Activated CD4-positive, CD25-positive, alpha-beta regulatory T cell (primary cell): ENCODE measurements at regions not wholly inside any gene's neighbourhood (a gene's known extent, or its start where the extent isn't known, plus 50 kb on each side); places are given as distances from the start of the nearest gene placed in this dataset.

Experiments used
- DNase-seq, 4 experiments: peaks; one replicate each; lab custom pipeline; 2025; lab: John Stamatoyannopoulos, UW

DNA sequence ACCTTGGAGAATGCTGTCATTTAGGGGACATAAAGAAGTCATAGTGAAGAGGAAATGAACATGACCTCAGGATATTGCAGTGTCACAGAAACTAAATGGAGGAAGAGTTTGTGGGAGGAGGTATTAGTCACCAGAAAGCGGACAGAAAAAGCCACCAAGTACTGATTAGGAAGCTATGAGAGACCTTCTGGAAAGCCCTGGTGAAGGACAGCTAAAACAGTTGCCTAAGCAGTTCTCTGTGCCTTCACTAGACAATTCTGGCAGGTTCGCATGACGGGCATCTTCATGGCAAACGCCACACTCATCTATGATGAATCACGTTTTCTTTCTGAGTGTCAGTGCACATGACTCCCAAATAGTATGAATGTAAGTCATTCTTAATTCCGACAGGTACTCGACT is 325.8 kb downstream of the C11orf87 start:
- DNase-seq = no peak

DNA sequence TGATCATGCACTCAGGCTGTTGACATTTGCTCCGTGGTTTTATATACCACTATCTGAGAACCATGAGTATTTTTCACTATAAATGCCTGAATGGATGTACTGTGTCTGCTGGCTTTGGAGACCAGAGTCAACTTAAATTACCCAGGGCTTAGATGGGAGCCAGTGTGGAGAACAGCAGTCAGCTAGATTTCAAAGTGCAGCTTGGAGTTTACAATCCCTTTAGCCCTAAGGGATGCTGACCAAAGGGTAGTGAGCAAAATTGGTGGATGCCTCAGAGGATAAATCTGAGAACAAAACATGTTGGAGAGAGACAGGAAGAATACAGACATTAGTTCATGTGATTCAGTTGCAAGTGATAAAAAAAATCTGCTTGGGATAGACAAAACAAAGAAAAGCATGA is 327.5 kb downstream of the C11orf87 start:
- no peak for DNase-seq

DNA sequence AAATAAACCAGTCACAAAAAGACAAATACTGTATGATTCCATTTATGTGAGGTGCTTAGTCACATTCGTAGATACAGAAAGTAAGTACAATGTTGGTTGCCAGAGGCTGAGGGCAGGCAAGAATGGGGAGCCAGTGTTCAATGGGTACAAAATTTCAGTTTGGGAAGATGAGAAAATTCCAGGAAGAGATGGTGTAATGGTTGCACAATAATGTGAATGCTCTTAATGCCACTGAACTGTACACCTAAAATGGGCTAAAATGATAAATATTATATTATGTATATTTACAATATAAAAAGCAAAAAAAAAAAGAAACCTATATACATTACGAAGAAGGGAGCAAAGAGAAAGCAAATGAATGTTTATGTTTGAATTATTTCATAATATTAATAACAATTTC is 329.0 kb downstream of the C11orf87 start:
- no peak for DNase-seq

DNA sequence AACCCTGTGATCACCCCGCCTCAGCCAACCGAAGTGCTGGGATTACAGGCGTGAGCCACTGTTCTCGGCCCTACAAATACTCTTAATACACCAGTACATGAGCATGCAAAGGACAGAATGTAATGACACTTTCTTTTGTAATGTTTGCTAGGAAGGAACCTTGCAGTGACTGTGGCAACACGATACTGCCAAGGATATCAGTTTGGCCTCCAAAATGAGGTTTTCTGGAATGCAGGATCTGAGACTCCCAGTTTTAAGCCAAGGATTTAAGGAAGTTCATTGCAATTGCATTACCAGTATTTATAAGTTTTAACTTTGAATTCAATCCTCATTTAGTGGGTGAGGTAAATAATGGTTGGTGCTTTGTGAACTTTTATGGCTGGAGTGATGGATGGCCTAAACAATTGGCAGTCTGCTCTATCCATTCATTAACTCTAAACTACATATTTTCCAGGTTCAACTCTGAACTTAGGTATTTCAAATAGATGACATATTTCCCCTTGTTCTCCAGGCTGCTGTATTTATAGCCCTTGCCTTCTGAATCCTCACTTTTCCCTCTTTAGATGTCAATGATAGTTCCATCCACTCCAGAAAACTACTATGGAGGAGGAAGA is 330.3 kb downstream of the C11orf87 start:
- DNase-seq = no peak

DNA sequence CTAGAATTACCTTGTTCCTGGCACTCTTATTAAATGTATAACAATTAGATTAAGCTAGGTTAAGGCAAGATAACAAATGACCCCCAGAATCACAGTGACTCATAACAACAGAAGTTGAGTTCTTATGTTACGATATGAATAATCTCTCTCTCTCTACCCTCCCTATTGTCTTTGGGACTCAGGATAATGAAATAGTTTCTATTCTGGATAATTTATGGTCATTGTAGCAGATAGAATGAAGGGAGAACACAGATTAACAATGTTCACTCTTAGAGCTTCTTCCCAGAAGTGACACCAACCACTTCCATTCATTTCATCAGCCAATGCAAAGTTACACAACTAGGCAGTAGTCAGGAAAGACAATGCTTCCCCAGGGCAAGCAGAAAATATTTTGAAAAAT is 334.5 kb downstream of the C11orf87 start:
- DNase-seq = no peak

DNA sequence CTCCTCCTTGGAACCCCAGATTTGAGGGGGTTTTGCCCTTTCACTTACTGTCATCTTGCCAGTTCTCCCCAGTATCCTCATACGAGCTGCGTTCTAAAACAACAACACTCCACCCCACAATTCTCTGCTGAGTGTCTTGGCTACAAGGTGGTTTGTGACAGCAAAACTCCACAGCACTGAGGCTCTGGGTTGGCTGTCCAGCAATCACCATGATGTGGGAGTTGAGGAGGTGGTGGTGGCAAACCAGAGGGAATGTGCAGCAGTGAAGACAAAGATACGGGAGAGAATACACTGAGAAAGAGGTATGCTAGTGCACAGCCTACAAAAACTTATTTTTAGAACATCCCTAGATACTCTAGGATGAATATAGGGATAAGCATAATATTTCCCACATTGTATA is 335.0 kb downstream of the C11orf87 start:
- DNase-seq = no peak

DNA sequence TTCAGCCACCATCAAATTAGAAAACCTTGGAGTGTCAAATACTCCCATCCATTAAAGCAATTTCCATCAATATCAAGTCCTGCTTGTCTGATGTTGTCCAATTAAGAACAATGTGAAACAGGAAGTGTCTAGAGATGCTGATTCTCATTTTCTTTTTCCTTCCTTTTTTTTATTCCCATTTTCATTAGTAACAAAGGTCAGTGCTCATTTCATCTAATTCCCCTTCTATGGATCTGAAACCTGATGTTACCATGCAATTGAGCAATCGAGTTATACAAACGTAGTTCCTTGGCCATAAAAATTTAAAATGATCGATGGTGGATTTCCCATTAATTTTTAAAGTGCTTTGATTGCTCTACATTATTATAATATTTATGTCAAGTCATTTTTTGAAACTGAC is 330.6 kb upstream of the ZC3H12C start:
- no peak for DNase-seq

DNA sequence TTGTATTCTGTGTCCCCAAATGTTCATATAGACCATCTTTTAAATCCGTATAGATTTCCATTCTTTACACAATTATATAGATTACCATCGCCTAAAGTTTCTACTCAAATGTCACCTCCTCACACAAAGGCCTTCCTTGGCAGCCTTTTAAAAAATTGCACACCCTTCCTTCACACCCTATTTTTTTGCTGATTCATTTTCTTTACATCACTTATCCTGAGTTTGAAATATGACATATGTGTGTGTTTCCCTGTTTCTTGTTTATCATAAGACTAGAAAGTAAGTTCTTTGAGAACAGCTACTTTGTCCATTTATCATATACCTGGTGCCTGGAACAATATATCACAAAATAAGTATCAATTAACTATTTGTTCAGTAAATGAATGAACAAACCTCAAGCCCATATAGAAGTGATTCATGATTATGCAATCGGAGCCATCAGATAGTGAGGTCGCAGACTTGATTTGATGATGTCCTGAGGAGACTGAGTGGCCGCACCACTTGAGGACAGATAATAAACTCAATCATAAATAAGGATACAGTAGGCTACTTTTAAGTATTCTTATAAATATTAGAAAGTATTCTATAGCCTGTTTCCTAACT is 327.4 kb upstream of the ZC3H12C start:
- DNase-seq = no peak

DNA sequence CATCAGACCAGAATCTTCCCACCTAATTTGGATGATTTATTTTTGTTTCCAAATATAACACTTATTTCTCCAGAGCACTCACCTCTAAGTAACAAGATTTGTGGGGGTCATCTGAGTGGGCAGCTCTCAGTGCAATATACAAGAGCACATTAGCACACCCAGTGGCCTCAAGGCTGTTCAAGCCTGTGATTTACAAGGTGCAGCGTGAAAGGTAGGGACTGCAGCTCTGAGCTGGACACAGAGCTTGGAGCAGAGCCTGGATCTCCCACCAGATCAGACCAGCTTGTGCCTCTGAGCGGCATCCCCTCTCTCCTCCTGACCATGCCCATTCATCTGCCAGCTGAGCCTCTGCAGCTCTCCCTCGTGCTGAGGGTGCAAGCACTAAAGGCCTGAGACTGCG is 323.3 kb upstream of the ZC3H12C start:
- DNase-seq = no peak

DNA sequence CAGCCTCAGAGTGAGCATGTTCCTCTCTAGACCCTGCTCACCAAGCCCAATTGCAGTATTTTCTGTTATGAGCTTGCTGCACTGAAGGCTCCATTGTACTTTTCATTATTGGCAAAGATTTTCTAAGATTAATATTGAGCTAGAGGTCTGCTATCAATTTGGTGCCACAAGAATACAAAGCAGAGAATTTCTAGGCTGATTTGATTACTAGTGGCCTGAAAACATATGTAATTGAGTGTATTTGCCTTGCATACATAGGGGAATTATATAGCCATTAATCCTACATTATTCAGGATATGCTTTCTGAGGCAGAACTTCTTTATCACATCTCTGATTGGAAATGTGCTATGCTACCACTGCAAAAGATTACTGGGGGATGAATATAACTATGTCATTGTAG is 322.9 kb upstream of the ZC3H12C start:
- DNase-seq = no peak

DNA sequence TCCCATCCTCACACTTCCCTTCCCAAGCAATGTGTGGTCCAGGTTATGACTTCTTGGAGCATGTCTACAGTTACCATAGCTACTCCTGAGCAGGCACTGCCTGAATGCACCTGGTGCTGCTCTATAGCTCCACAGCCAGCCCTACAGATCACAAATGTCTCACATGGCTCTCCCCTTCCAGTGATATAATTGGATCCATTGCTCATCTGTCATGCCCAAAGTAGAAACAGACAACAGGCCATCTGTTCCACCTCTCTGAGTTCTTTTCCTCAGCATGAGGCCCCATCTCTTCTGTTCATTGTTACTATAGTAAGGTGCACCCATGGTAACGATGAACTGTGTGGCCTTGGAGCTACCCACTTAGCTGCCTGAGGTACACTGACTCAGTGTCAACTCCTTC is 320.3 kb upstream of the ZC3H12C start:
- DNase-seq = no peak

DNA sequence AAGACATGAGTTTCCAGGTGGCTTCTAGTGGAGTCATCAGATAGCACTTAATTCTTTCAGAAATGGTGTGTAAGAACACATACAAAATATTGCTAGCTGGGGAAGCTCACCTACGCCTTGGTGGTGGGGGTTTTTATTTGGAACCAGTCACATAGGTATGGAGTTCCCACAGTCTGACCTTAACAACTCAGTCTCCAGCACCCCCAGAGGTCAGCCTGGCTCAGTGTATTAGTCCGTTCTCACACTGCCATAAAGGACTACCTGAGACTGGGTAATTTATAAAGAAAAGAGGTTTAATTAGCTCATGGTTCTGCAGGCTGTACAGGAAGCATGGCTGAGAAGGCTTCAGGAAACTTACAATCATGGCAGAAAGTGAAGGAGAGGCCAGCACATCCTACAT is 317.5 kb upstream of the ZC3H12C start:
- no peak for DNase-seq

DNA sequence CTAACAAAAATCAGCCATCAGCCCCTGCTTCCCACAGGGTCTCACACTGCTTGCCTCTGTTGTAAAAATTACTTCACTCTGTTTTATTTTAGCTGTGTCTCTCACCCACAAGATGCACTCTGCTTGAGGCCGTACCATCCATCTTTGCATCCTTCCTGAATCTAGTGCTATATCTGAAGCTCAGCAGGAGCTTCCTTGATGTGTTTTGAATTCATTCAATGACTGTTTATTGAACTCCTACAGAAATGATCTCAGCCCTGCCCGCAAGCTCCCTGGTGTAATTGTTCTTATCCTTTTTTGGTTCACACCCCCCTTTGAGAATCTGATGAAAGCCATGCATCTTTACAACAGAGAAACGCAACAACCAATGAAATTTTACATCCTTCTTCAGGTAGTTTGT is 310.2 kb upstream of the ZC3H12C start:
- no peak for DNase-seq

DNA sequence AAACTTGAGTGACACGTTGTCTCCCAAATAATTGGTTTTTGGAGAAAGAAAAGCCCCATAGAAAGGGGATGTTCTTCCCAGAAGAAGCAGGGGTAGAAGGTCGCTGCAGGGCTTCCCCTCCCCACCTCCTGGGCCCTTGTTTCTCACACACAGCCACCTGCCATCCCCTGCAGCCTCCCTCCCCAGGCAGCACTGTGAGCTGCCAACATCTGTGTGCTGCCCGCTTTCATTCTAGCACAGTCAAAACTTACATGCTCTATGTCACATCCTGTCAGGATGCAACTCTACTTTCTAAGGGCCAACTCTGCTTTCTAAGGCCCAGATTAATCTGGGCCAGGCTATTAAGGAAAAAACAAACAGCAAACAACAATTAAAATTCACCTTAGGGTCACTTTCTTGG is 309.4 kb upstream of the ZC3H12C start:
- DNase-seq = no peak

DNA sequence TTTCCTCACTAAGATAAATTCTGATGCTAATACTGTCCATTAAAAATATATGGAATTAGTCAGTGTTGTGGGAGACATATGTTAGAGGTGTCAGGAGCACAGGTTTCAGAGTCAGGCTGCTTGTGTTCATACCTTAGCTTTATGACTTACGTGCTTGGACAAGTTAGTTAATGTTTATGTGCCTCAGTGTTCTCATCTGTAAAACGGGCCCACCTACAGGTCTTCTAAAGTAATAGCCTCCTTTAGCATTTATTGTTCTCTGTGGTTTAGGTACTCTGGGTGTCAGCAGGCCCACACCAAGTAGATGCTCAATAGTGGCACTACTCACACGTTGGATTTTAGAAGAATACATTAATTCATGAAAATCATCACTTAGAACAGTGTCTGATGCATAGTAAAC is 308.7 kb upstream of the ZC3H12C start:
- no peak for DNase-seq

DNA sequence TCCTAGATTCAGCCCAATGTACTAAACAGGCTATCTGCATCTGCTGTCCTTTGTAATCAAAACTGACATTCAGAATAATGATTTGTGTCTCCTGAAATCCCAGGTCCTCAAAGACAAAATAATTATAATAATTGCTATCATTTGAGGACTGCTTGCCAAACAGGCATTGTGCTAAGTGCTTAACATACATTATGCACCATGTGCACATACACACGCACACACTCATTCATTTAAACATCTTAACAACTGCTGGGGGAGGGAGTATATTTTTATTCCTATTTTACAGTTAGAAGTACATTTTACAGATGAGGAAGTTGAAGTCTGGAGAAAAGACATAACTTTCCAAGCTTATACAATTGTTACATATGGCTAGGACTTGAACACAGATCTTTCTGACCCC is 308.0 kb upstream of the ZC3H12C start:
- no peak for DNase-seq

DNA sequence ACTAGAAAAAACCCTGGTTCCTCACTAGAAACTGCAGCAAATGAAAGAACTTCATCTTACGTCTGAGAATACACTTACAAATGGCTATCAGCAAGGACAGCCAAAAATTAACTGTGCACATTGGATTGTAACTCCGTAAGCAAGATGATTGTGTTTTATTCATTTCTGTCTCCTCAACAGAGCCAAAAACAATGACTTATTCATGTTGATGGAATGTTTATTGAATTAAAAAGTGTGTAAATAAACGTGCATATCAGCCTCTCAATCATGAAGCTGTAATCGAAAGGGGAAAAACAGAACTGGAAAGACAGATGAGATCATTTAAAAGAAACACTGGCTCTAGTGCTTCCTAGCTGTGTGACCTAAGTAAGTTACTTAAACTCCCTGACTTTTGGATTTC is 307.5 kb upstream of the ZC3H12C start:
- no peak for DNase-seq

DNA sequence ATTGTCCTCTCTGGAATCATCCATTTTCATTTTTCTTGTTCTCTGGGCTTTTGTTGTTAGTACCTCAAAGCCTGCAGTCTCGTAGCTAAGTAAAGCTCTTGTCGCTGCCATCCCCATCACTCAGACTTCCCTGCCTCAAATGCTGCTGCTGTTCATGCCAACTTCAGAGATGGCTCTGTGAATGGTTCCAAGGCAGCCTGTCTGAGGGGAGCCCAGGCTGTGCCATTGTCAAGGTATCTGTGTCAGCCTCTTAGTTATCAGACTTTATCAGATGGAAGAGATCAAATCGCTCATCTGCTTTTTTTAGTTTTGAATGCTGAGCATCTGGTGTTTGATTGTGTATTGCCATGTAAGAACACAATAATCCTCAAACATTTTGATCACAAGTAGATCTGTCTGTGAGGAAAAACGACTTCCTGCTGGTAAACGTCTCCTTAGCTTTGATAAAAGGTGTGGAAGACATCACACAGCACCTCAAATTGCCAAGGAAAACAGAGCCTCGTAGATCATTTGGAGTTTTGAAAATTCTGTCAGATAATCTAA is 304.2 kb upstream of the ZC3H12C start:
- DNase-seq = no peak

DNA sequence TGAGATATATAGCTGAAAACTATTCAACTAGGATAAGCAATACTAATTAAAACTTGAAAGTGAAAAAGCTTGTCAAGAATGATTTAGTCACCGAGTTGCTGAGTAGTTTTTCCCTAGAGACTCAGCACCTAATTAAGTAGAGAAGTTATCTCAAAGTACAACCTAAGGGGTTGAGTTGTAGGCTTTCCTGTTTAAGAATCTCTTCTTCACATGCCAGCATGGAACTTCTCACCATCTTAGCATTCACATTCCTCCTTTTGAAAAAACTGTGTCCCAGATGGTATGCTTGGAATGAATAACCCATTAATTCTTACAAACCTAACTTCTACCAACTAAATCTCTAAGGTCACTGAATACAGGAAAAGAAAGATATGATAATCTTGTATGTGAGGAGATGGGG is 303.3 kb upstream of the ZC3H12C start:
- no peak for DNase-seq

DNA sequence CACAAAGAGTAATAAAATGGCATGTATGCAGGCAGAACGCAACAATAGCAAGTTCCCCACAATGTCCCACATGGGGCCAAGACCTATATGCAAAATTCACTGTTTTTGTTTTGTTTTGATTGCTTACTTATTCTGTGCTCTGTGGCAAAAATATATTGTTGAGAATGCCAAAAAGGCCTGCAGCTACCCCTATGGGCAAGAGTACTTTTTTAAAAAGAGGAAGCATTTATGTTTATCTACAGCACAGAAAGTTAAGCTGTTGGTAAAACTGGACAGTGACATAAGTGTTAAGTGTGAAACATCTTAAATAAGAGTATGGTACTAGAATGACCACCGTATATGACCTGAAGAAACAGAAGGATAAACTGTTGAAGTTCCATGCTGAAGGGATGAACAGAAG is 301.9 kb upstream of the ZC3H12C start:
- no peak for DNase-seq

DNA sequence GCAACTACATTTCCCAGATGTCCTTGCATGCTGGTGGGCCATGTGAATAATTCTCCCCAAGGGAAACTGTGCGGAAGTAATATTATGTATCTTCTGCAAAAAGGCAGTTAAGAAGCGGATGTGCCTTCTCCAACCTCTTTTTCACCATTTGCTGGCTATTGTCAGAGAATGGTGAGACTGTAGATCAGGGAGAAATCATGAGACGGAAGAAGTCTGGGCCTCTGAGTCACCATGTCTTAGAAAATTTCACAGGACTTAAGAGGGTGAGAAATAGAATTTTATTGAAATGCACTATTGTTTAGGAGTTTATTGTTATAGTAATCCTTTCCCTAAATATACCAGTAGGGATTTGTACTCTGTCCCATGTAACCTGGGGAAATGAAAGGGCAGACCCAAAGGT is 298.7 kb upstream of the ZC3H12C start:
- no peak for DNase-seq

DNA sequence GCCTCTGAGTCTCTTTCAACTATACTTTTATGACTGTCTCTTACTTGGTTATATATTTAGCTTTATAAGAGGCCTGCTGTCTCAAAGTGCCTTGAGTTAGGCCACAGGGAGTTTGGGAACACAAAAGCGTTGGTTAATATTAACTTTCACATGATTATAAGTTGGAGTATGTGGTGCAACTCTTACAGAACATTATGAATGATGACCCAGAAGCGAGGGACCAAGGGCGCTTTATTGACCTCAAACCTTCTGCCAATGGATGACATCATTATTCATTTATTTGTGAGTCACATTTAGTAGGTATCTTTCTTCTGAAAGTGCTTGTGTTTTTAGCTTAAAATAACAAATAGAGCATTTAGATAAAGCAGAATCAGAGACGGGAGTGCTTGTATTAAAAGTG is 298.0 kb upstream of the ZC3H12C start:
- no peak for DNase-seq

DNA sequence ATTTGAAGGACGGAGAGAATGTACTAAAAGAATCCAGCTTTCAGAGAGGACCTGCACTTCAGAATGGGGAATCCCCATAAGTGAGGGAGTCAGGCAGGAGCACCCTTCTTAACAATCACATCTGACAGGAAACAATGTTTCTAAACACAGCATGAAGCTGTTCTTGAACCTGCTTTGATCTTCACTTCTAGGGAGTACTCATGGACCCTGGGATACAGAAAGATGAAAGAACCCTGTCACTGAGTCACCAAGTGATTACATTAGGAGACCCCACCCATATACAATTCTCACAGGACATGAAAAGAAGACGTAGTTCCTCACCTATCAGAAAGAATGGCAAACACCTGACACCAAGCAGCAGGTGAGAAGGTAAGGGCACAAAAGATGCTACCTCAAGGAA is 296.9 kb upstream of the ZC3H12C start:
- DNase-seq = no peak

DNA sequence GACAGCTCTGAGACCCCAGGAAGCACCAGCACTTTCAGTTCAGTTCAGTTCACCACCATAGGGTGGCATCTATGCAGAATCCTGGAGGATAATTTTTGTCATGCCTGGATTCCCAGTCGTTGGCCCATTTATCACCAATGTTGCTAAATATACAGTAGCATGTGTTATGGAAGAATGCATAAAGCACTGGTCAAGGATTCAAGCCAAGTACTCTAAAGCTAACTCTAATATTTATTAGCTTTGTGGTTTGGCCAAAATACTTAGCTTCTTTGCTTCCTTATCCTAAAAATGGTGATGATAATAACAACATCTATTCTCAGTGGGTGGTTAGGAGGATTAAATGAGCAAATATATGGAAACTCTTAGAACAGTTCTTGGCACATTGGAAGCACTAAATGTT is 294.7 kb upstream of the ZC3H12C start:
- DNase-seq = no peak
